IPS-15b (cell line): ENCODE measurements at regions not wholly inside any gene's neighbourhood (a gene's known extent, or its start where the extent isn't known, plus 50 kb on each side); places are given as distances from the start of the nearest gene placed in this dataset.

Experiments used
- H3K27me3 ChIP-seq: one replicate; pipeline ENCODE4 v1.6.1; 2013; ENCODE audit warnings: low read length; ENCODE audit not compliant: control insufficient read depth, insufficient read depth
- H3K36me3 ChIP-seq: one replicate; pipeline ENCODE4 v1.6.1; 2013; ENCODE audit warnings: low read length; ENCODE audit not compliant: control insufficient read depth, insufficient read depth
- H3K4me1 ChIP-seq: one replicate; pipeline ENCODE4 v1.6.1; 2013; ENCODE audit warnings: mild to moderate bottlenecking, low read length; ENCODE audit not compliant: control insufficient read depth, insufficient read depth
- H3K4me3 ChIP-seq: one replicate; pipeline ENCODE4 v1.5.1; 2013; ENCODE audit warnings: low read depth, low read length
- H3K9ac ChIP-seq: one replicate; pipeline ENCODE4 v1.6.1; 2013; ENCODE audit warnings: low read depth, mild to moderate bottlenecking, low read length
- H3K9me3 ChIP-seq: one replicate; pipeline ENCODE4 v1.6.1; 2013; ENCODE audit warnings: mild to moderate bottlenecking, low read length; ENCODE audit not compliant: control insufficient read depth, insufficient read depth

GRCh38 chr20:59376109-59376841 is 75.9 kb downstream of the EDN3 start:
- no peak overlapping the region for H3K9ac ChIP-seq
- H3K9me3 ChIP-seq: no peaks in the 10 kb centered on the region
- H3K4me1 ChIP-seq: no peaks in the 10 kb centered on the region
- no peaks in the 10 kb centered on the region for H3K27me3 ChIP-seq
- no peaks in the 10 kb centered on the region for H3K36me3 ChIP-seq
- H3K4me3 ChIP-seq: no peak overlapping the region

- no peaks in the 10 kb centered on the region for H3K4me1 ChIP-seq
- no peak overlapping the region for H3K9ac ChIP-seq
- H3K27me3 ChIP-seq: no peaks in the 10 kb centered on the region
- H3K36me3 ChIP-seq: no peaks in the 10 kb centered on the region
- no peak overlapping the region for H3K4me3 ChIP-seq
- H3K9me3 ChIP-seq: no peaks in the 10 kb centered on the region
These were observed 76.6 kb downstream of the EDN3 start for GRCh38 chr20:59376998-59377397.

- H3K27me3 ChIP-seq: no peaks in the 10 kb centered on the region
- H3K4me1 ChIP-seq: no peaks in the 10 kb centered on the region
These were observed 77.4 kb downstream of the EDN3 start for GRCh38 chr20:59377842-59378241.

GRCh38 chr20:59378396-59378795 is 78.0 kb downstream of the EDN3 start:
- Histone ChIP-seq H3K36me3 (no peaks in the 10 kb centered on the region), H3K9me3 (no peaks in the 10 kb centered on the region), H3K9ac (no peak overlapping the region), H3K27me3 (no peaks in the 10 kb centered on the region), H3K4me1 (no peaks in the 10 kb centered on the region), H3K4me3 (no peak overlapping the region)

More at GRCh38 chr20:59377842-59378241, 77.4 kb downstream of the EDN3 start:
- H3K36me3 ChIP-seq: no peaks in the 10 kb centered on the region
- no peaks in the 10 kb centered on the region for H3K9me3 ChIP-seq
- H3K9ac ChIP-seq: no peak overlapping the region
- no peak overlapping the region for H3K4me3 ChIP-seq

GRCh38 chr20:59378966-59379365 is 78.6 kb downstream of the EDN3 start:
- Histone ChIP-seq H3K27me3 (no peaks in the 10 kb centered on the region), H3K4me3 (no peak overlapping the region), H3K4me1 (no peaks in the 10 kb centered on the region), H3K9ac (no peak overlapping the region), H3K36me3 (no peaks in the 10 kb centered on the region), H3K9me3 (no peaks in the 10 kb centered on the region)

GRCh38 chr20:59381689-59382088 is 81.3 kb downstream of the EDN3 start:
- H3K27me3 ChIP-seq: no peaks in the 10 kb centered on the region
- H3K9ac ChIP-seq: no peak overlapping the region
- no peak overlapping the region for H3K4me3 ChIP-seq
- H3K36me3 ChIP-seq: no peaks in the 10 kb centered on the region
- H3K9me3 ChIP-seq: no peaks in the 10 kb centered on the region
- no peaks in the 10 kb centered on the region for H3K4me1 ChIP-seq

GRCh38 chr20:59382157-59382725 is 81.8 kb downstream of the EDN3 start:
- Histone ChIP-seq H3K9me3 (no peaks in the 10 kb centered on the region), H3K4me3 (no peak overlapping the region), H3K36me3 (no peaks in the 10 kb centered on the region), H3K27me3 (no peaks in the 10 kb centered on the region), H3K4me1 (no peaks in the 10 kb centered on the region), H3K9ac (no peak overlapping the region)

- H3K9ac ChIP-seq: no peak overlapping the region
- H3K4me1 ChIP-seq: no peaks in the 10 kb centered on the region
- no peaks in the 10 kb centered on the region for H3K36me3 ChIP-seq
- no peak overlapping the region for H3K4me3 ChIP-seq
- H3K27me3 ChIP-seq: no peaks in the 10 kb centered on the region
- no peaks in the 10 kb centered on the region for H3K9me3 ChIP-seq
These were observed 82.5 kb downstream of the EDN3 start for GRCh38 chr20:59382907-59383306.

- no peaks in the 10 kb centered on the region for H3K4me1 ChIP-seq
- H3K36me3 ChIP-seq: no peaks in the 10 kb centered on the region
- H3K9ac ChIP-seq: no peak overlapping the region
- no peak overlapping the region for H3K4me3 ChIP-seq
- H3K9me3 ChIP-seq: no peaks in the 10 kb centered on the region
- H3K27me3 ChIP-seq: no peaks in the 10 kb centered on the region
These were observed 84.6 kb downstream of the EDN3 start for GRCh38 chr20:59385038-59385437.

GRCh38 chr20:59385480-59385879 is 85.1 kb downstream of the EDN3 start:
- no peak overlapping the region for H3K9ac ChIP-seq
- no peaks in the 10 kb centered on the region for H3K36me3 ChIP-seq
- no peaks in the 10 kb centered on the region for H3K4me1 ChIP-seq
- H3K27me3 ChIP-seq: no peaks in the 10 kb centered on the region
- no peak overlapping the region for H3K4me3 ChIP-seq
- no peaks in the 10 kb centered on the region for H3K9me3 ChIP-seq

GRCh38 chr20:59386809-59387208 is 86.4 kb downstream of the EDN3 start:
- no peaks in the 10 kb centered on the region for H3K9me3 ChIP-seq
- H3K4me3 ChIP-seq: no peak overlapping the region
- H3K9ac ChIP-seq: no peak overlapping the region
- no peaks in the 10 kb centered on the region for H3K27me3 ChIP-seq
- no peaks in the 10 kb centered on the region for H3K4me1 ChIP-seq
- H3K36me3 ChIP-seq: no peaks in the 10 kb centered on the region

- no peak overlapping the region for H3K4me3 ChIP-seq
- no peaks in the 10 kb centered on the region for H3K27me3 ChIP-seq
These were observed 87.5 kb downstream of the EDN3 start for GRCh38 chr20:59387891-59388290.

More at GRCh38 chr20:59387891-59388290, 87.5 kb downstream of the EDN3 start:
- Histone ChIP-seq H3K4me1 (no peaks in the 10 kb centered on the region), H3K36me3 (no peaks in the 10 kb centered on the region), H3K9me3 (no peaks in the 10 kb centered on the region), H3K9ac (no peak overlapping the region)
